Astrocyte (in vitro differentiated cells and primary cell): ENCODE measurements at regions not wholly inside any gene's neighbourhood (a gene's known extent, or its start where the extent isn't known, plus 50 kb on each side); places are given as distances from the start of the nearest gene placed in this dataset.
"Not testable (repeated sequence)": the region's sequence is repeated elsewhere in the genome, so short reads cannot be mapped to it uniquely, and the experiment has no call there.

Experiments used
- DNase-seq: peaks from one replicate; pipeline ENCODE4 v3.0.0-alpha.2; 2010; ENCODE audit warnings: low read depth
- FAIRE-seq: peaks from 2 replicates; lab custom pipeline; 2011; peaks lifted over from hg19 to GRCh38; lab: Jason Lieb, UNC
- H2AFZ ChIP-seq: 2 replicates; pipeline ENCODE4 v1.6.0; 2012; ENCODE audit warnings: low read depth, low read length, inconsistent platforms
- H3K27ac ChIP-seq: 2 replicates; pipeline ENCODE4 v1.5.1; 2011; ENCODE audit warnings: low read depth, low read length, inconsistent platforms
- H3K27me3 ChIP-seq: 2 replicates; pipeline ENCODE4 v1.6.0; 2011; ENCODE audit warnings: low read length, inconsistent platforms; ENCODE audit not compliant: insufficient read depth
- H3K36me3 ChIP-seq: 2 replicates; pipeline ENCODE4 v1.5.1; 2011; ENCODE audit warnings: low read length, inconsistent platforms; ENCODE audit not compliant: insufficient read depth
- H3K4me1 ChIP-seq: 2 replicates; pipeline ENCODE4 v1.5.1; 2011; ENCODE audit warnings: low read length, inconsistent platforms; ENCODE audit not compliant: insufficient read depth
- H3K4me2 ChIP-seq: 2 replicates; pipeline ENCODE4 v1.6.0; 2012; ENCODE audit warnings: low read length, inconsistent platforms
- H3K4me3 ChIP-seq: 2 replicates; pipeline ENCODE4 v1.5.1; 2011; ENCODE audit warnings: low read depth, mild to moderate bottlenecking, low read length, inconsistent platforms; ENCODE audit not compliant: insufficient read depth
- H3K79me2 ChIP-seq: 2 replicates; pipeline ENCODE4 v1.6.0; 2012; ENCODE audit warnings: mild to moderate bottlenecking, low read length, inconsistent platforms; ENCODE audit not compliant: insufficient read depth
- H3K9ac ChIP-seq: 2 replicates; pipeline ENCODE4 v1.6.0; 2012; ENCODE audit warnings: mild to moderate bottlenecking, low read length, inconsistent platforms
- H3K9me3 ChIP-seq: 2 replicates; pipeline ENCODE4 v1.5.1; 2012; ENCODE audit warnings: low read depth, mild to moderate bottlenecking, low read length, inconsistent platforms; ENCODE audit not compliant: insufficient read depth
- H4K20me1 ChIP-seq: 2 replicates; pipeline ENCODE4 v1.6.0; 2012; ENCODE audit warnings: low read length, inconsistent platforms; ENCODE audit not compliant: insufficient read depth
- H3K27ac Mint-ChIP-seq: one replicate; pipeline ENCODE4 v1.8.0; 2021; ENCODE audit warnings: mild to moderate bottlenecking, mixed read lengths; ENCODE audit not compliant: unreplicated experiment
- H3K27me3 Mint-ChIP-seq: one replicate; pipeline ENCODE4 v1.8.0; 2021; ENCODE audit warnings: low read depth, mixed read lengths; ENCODE audit not compliant: unreplicated experiment
- H3K36me3 Mint-ChIP-seq: one replicate; pipeline ENCODE4 v1.8.0; 2021; ENCODE audit warnings: low read depth, mixed read lengths; ENCODE audit not compliant: unreplicated experiment
- H3K4me1 Mint-ChIP-seq: one replicate; pipeline ENCODE4 v1.8.0; 2021; ENCODE audit warnings: low read depth, mixed read lengths; ENCODE audit not compliant: unreplicated experiment
- H3K4me3 Mint-ChIP-seq: one replicate; pipeline ENCODE4 v1.8.0; 2021; ENCODE audit warnings: mild to moderate bottlenecking, moderate library complexity, mixed read lengths; ENCODE audit not compliant: unreplicated experiment
- H3K9me3 Mint-ChIP-seq: one replicate; pipeline ENCODE4 v1.8.0; 2021; ENCODE audit warnings: mild to moderate bottlenecking, mixed read lengths; ENCODE audit not compliant: unreplicated experiment
- CTCF ChIP-seq: IDR thresholded peaks from 2 replicates; pipeline ENCODE4 v1.5.1; 2011; ENCODE audit warnings: low read depth, mild to moderate bottlenecking, inconsistent platforms, low read length, moderate library complexity; ENCODE audit not compliant: insufficient read depth
- EZH2 ChIP-seq: IDR thresholded peaks from 2 replicates; pipeline ENCODE4 v1.6.1; 2012; ENCODE audit warnings: mild to moderate bottlenecking, low read length, inconsistent platforms; ENCODE audit not compliant: insufficient read depth

- Histone ChIP-seq H4K20me1 (no peaks in the 10 kb centered on the region), H3K4me2 (no peak overlapping the region), H3K27ac (no peak overlapping the region), H3K9ac (no peak overlapping the region), H3K4me1 (no peaks in the 10 kb centered on the region), H3K9me3 (no peaks in the 10 kb centered on the region), H2AFZ (no peak overlapping the region), H3K79me2 (no peaks in the 10 kb centered on the region), H3K4me3 (no peak overlapping the region), H3K27me3 (peaks cover 3% of the 10 kb centered on the region), H3K36me3 (no peaks in the 10 kb centered on the region)
- Mint-ChIP-seq H3K36me3 (no peaks in the 10 kb centered on the region), H3K4me1 (no peaks in the 10 kb centered on the region), H3K4me3 (no peak overlapping the region), H3K27ac (no peak overlapping the region), H3K27me3 (peaks cover 1% of the 10 kb centered on the region), H3K9me3 (no peaks in the 10 kb centered on the region)
- TF ChIP-seq EZH2 (no peak), CTCF (no peak)
- FAIRE-seq (no peak), DNase-seq (no peak)
Measured at GRCh38 chr1:174105086-174105485, 54.2 kb upstream of the RABGAP1L start.

- H2AFZ ChIP-seq: no peak overlapping the region
- no peak overlapping the region for H3K4me3 Mint-ChIP-seq
Measured at GRCh38 chr1:174103766-174104165, 55.6 kb upstream of the RABGAP1L start.

GRCh38 chr1:174101976-174102375 is 57.3 kb upstream of the RABGAP1L start:
- H3K9ac ChIP-seq, H3K36me3 ChIP-seq, H3K9me3 ChIP-seq, H3K27ac Mint-ChIP-seq, H3K27me3 ChIP-seq, H3K27ac ChIP-seq, H3K4me1 Mint-ChIP-seq, H3K36me3 Mint-ChIP-seq, DNase-seq, H3K4me3 ChIP-seq, H3K4me1 ChIP-seq, H2AFZ ChIP-seq, H3K27me3 Mint-ChIP-seq, H3K4me2 ChIP-seq, H4K20me1 ChIP-seq, H3K79me2 ChIP-seq, FAIRE-seq, H3K9me3 Mint-ChIP-seq, H3K4me3 Mint-ChIP-seq: not testable (repeated sequence)

More at GRCh38 chr1:174103766-174104165, 55.6 kb upstream of the RABGAP1L start:
- H3K9me3 ChIP-seq: no peaks in the 10 kb centered on the region
- no peaks in the 10 kb centered on the region for H3K36me3 Mint-ChIP-seq
- no peak for DNase-seq
- no peaks in the 10 kb centered on the region for H3K36me3 ChIP-seq
- no peaks in the 10 kb centered on the region for H3K79me2 ChIP-seq
- H3K4me1 ChIP-seq: no peaks in the 10 kb centered on the region
- FAIRE-seq: no peak
- H4K20me1 ChIP-seq: no peaks in the 10 kb centered on the region
- no peak overlapping the region for H3K4me2 ChIP-seq
- no peak overlapping the region for H3K27ac Mint-ChIP-seq
- H3K4me1 Mint-ChIP-seq: no peaks in the 10 kb centered on the region
- H3K27ac ChIP-seq: no peak overlapping the region
- H3K4me3 ChIP-seq: no peak overlapping the region
- TF ChIP-seq CTCF (no peak), EZH2 (no peak)
- peaks cover 3% of the 10 kb centered on the region for H3K27me3 ChIP-seq
- no peaks in the 10 kb centered on the region for H3K9me3 Mint-ChIP-seq
- H3K9ac ChIP-seq: no peak overlapping the region
- peaks cover 1% of the 10 kb centered on the region for H3K27me3 Mint-ChIP-seq
